Lower lobe of right lung (tissue), 2 donors: ENCODE measurements at regions not wholly inside any gene's neighbourhood (a gene's known extent, or its start where the extent isn't known, plus 50 kb on each side); places are given as distances from the start of the nearest gene placed in this dataset.

Experiments
- ATAC-seq, 2 donors: fragments of 200-7000 bp; cut with Tn5 transposase; one replicate each; pipeline ENCODE4 v1.9.1; 2020 to 2022; ENCODE audit warnings: mild to moderate bottlenecking in 2 of 2, moderate library complexity in 2 of 2
- DNase-seq: peaks from one replicate; pipeline ENCODE4 v3.0.0-alpha.2; 2020
- H3K27ac ChIP-seq: fragments of 200-600 bp; one replicate; pipeline ENCODE4 v1.8.0; 2022
- H3K27me3 ChIP-seq: fragments of 200-600 bp; one replicate; pipeline ENCODE4 v1.8.0; 2022; ENCODE audit warnings: low read depth
- H3K36me3 ChIP-seq: fragments of 200-600 bp; one replicate; pipeline ENCODE4 v1.8.0; 2022; ENCODE audit warnings: mild to moderate bottlenecking
- H3K4me1 ChIP-seq: fragments of 200-600 bp; one replicate; pipeline ENCODE4 v1.8.0; 2022
- H3K4me3 ChIP-seq: fragments of 200-600 bp; one replicate; pipeline ENCODE4 v1.8.0; 2022; ENCODE audit warnings: mild to moderate bottlenecking
- H3K9me3 ChIP-seq: fragments of 200-600 bp; one replicate; pipeline ENCODE4 v1.8.0; 2022
- CTCF ChIP-seq: fragments of 200-600 bp; IDR thresholded peaks from one replicate; pipeline ENCODE4 v1.8.0; 2022; ENCODE audit warnings: antibody characterized with exemption, mild to moderate bottlenecking
- intact Hi-C: fragments of 100-400 bp; cut with DNase I; formaldehyde crosslinking; loops from one replicate; pipeline ENCODE4 v1.11.0; 2022
- donor health status: DM: no; HTN: yes; CAD: no; lungs with severe emphysema.

GRCh38 chr2:55973673-55974072, 50.1 kb upstream of the EFEMP1 start:
- H3K4me3 ChIP-seq, result no peak overlapping the region
- DNase-seq (no peak), ATAC-seq (no peak)
- intact Hi-C loops, result no loop called here
- no peaks in the 10 kb centered on the region for H3K9me3 ChIP-seq
- no peaks in the 10 kb centered on the region for H3K4me1 ChIP-seq
- no peak overlapping the region for H3K27ac ChIP-seq
- H3K36me3 ChIP-seq, result no peaks in the 10 kb centered on the region
- TF ChIP-seq CTCF, result no peak
- no peaks in the 10 kb centered on the region for H3K27me3 ChIP-seq

GRCh38 chr2:55976681-55977080, 53.1 kb upstream of the EFEMP1 start:
- Histone ChIP-seq H3K9me3 (no peaks in the 10 kb centered on the region), H3K4me3 (no peak overlapping the region), H3K27ac (no peak overlapping the region), H3K4me1 (no peaks in the 10 kb centered on the region), H3K36me3 (no peaks in the 10 kb centered on the region), H3K27me3 (no peaks in the 10 kb centered on the region)
- ATAC-seq (no peak), DNase-seq (no peak)
- TF ChIP-seq CTCF, result no peak
- intact Hi-C loops, result no loop called here

DNA sequence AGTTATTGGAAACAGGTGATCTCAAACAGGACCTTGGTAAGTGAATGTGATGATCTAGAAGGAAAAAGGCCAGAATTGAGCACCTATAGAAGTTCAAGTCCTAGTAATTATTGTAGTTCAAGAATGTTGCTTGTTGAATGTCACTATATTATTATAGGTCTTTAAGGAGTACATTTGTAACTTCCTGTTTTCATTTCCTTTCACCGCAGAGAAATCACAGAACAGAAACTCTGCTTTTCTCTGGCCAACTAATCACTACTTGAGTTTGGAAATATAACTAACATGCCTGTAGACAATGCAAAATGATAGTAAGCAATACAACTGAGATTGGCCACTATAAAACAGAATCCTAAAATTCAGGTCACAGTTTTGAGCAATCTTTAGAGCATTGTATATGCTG, 61.8 kb upstream of the EFEMP1 start:
- DNase-seq (no peak), ATAC-seq (no peak)
- Histone ChIP-seq H3K4me1 (no peaks in the 10 kb centered on the region), H3K36me3 (no peaks in the 10 kb centered on the region), H3K9me3 (no peaks in the 10 kb centered on the region), H3K27me3 (no peaks in the 10 kb centered on the region), H3K27ac (no peak overlapping the region), H3K4me3 (no peak overlapping the region)
- intact Hi-C loops, result no loop called here
- no peak for TF ChIP-seq CTCF

GRCh38 chr2:55986001-55986400, 62.4 kb upstream of the EFEMP1 start:
- H3K4me3 ChIP-seq, result no peak overlapping the region
- H3K27me3 ChIP-seq, result no peaks in the 10 kb centered on the region
- no peak overlapping the region for H3K27ac ChIP-seq
- intact Hi-C loops, result no loop called here
- TF ChIP-seq CTCF, result no peak
- no peaks in the 10 kb centered on the region for H3K4me1 ChIP-seq
- H3K9me3 ChIP-seq, result no peaks in the 10 kb centered on the region
- no peaks in the 10 kb centered on the region for H3K36me3 ChIP-seq
- no peak for DNase-seq
- no peak for ATAC-seq

DNA sequence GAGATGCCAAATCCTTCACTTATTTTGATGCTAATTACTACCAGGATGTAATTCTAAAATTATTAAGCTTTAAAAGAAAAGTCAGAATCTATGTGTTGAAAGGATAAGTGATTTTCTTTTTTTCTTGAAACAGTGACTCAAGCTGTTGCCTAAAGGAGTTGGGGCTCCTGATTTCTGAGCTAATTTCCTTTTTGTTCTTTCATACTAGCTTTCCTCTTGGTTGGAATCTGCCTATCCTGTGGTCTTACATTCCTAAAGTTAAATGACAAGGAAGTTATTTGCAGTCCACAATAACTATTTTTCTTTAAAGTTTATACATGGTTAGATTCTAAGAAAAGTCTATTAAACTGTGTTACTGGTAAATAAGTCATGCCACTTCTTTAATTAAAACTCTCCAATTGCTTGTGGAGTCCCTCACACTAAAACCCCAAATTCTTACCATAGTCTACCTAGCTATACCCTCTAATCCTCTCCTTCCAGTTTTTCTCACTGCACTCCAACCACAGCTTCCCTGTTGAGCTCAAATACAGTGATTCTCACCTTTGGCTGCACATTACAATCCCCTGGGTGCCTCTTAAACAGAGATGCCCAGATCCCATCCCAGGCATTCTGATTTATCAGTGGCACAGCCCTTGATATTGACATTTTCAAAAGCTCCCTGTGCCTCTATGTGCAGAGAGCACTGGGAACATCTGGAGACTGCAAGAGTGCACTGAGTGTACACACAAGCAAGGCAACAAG, 63.3 kb upstream of the EFEMP1 start:
- H3K27me3 ChIP-seq, result no peaks in the 10 kb centered on the region
- no peak for ATAC-seq
- no peaks in the 10 kb centered on the region for H3K9me3 ChIP-seq
- no peak overlapping the region for H3K4me3 ChIP-seq
- no peak overlapping the region for H3K27ac ChIP-seq
- no peaks in the 10 kb centered on the region for H3K36me3 ChIP-seq
- no peak for DNase-seq
- no peaks in the 10 kb centered on the region for H3K4me1 ChIP-seq
- TF ChIP-seq CTCF, result no peak
- intact Hi-C loops, result no loop called here
